Activated CD8-positive, alpha-beta T cell treated with anti-CD3 and anti-CD28 coated beads for 36 hours (primary cell): ENCODE measurements at regions not wholly inside any gene's neighbourhood (a gene's known extent, or its start where the extent isn't known, plus 50 kb on each side); places are given as distances from the start of the nearest gene placed in this dataset.

Source experiments
- ATAC-seq: fragments of 200-7000 bp; cut with Tn5 transposase; one replicate; pipeline ENCODE4 v1.10.0; 2021; ENCODE audit warnings: mild to moderate bottlenecking, moderate library complexity
- CTCF ChIA-PET: fragments of 350-600 bp; sonication (Branson Sonifier 250); formaldehyde crosslinking; loops from one replicate; lab custom pipeline; 2021; ENCODE audit warnings: antibody characterized with exemption; lab: Charles Lee
- POLR2A ChIA-PET: fragments of 350-600 bp; sonication (Branson Sonifier 250); formaldehyde crosslinking; loops from one replicate; lab custom pipeline; 2021; ENCODE audit warnings: antibody characterized with exemption; lab: Charles Lee
- DNase-seq: peaks from one replicate; pipeline ENCODE4 v3.0.0-alpha.2; 2020
- H3K27ac Mint-ChIP-seq: one replicate; pipeline ENCODE4 v1.8.0; 2021; ENCODE audit warnings: mild to moderate bottlenecking, mixed read lengths
- H3K27me3 Mint-ChIP-seq: one replicate; pipeline ENCODE4 v1.8.0; 2021; ENCODE audit warnings: mixed read lengths
- H3K36me3 Mint-ChIP-seq: one replicate; pipeline ENCODE4 v1.8.0; 2021; ENCODE audit warnings: low read depth, mixed read lengths
- H3K4me1 Mint-ChIP-seq: one replicate; pipeline ENCODE4 v1.8.0; 2021; ENCODE audit warnings: low read depth, mixed read lengths
- H3K4me3 Mint-ChIP-seq: one replicate; pipeline ENCODE4 v1.8.0; 2021; ENCODE audit warnings: mild to moderate bottlenecking, moderate library complexity, mixed read lengths
- H3K9me3 Mint-ChIP-seq: one replicate; pipeline ENCODE4 v1.8.0; 2021; ENCODE audit warnings: mixed read lengths
- intact Hi-C: fragments of 100-400 bp; cut with micrococcal nuclease; formaldehyde crosslinking; loops from one replicate; pipeline ENCODE4 v1.10.0; 2022
- TF ChIP-seq, protein P1 (sequence below): fragments of 200-600 bp; IDR thresholded peaks from one replicate; pipeline ENCODE4 v1.8.0; 2022; ENCODE audit warnings: antibody characterized with exemption, mild to moderate bottlenecking

DNA sequence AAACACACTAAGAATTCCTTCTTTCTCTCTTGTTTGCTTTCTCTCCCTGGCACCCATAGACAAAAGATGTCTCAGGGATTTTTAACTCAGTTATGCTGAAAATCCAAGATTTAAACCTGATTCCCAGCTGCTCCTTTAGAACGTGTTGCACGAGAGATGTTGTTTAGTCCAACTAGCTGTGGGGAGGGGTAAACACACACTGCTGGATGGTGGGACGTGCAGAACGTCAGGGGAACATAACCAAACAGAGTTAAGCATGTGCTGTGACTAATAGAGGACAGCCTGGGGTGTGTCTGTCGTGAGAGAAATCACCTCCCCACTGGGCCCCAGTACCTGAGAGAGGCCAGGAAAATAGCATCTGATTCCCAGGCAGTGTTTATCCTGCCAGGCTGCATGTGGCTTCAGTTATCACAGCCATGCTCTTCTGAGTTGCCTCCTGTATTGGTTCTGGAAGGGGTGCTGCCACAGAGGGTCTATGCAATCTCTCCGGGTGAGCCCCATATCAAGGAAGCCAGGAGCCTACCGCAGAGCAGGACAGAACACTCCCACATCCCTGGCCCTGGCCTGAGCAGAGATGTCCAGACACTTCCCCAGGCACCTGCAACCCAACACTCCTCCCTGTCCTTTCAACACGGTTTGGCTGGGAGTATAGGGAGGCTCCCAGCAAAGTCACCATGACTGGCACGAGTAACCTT is 112.7 kb upstream of the EGLN3 start:
- CTCF ChIA-PET, result interaction anchor here (0.6 kb wide), 1 partner anchor 12 kb away, joined by 3 read pairs; no protein-coding TSS in a partner anchor
- H3K4me1 Mint-ChIP-seq, result peaks cover 11% of the 10 kb centered on the region
- POLR2A ChIA-PET, result no interaction called here
- no peak overlapping the region for H3K27ac Mint-ChIP-seq
- no peak for ATAC-seq
- peaks cover 23% of the 10 kb centered on the region for H3K27me3 Mint-ChIP-seq
- no peaks in the 10 kb centered on the region for H3K9me3 Mint-ChIP-seq
- intact Hi-C loops, result no loop called here
- H3K36me3 Mint-ChIP-seq, result no peaks in the 10 kb centered on the region
- TF ChIP-seq, protein P1, sequence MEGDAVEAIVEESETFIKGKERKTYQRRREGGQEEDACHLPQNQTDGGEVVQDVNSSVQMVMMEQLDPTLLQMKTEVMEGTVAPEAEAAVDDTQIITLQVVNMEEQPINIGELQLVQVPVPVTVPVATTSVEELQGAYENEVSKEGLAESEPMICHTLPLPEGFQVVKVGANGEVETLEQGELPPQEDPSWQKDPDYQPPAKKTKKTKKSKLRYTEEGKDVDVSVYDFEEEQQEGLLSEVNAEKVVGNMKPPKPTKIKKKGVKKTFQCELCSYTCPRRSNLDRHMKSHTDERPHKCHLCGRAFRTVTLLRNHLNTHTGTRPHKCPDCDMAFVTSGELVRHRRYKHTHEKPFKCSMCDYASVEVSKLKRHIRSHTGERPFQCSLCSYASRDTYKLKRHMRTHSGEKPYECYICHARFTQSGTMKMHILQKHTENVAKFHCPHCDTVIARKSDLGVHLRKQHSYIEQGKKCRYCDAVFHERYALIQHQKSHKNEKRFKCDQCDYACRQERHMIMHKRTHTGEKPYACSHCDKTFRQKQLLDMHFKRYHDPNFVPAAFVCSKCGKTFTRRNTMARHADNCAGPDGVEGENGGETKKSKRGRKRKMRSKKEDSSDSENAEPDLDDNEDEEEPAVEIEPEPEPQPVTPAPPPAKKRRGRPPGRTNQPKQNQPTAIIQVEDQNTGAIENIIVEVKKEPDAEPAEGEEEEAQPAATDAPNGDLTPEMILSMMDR, result no peak
- no peak overlapping the region for H3K4me3 Mint-ChIP-seq
- DNase-seq, result no peak

GRCh38 chr14:34063042-34063441 is 112.2 kb upstream of the EGLN3 start:
- Mint-ChIP-seq H3K27ac (no peak overlapping the region), H3K9me3 (no peaks in the 10 kb centered on the region), H3K36me3 (no peaks in the 10 kb centered on the region), H3K4me1 (peaks cover 11% of the 10 kb centered on the region), H3K4me3 (no peak overlapping the region), H3K27me3 (peaks cover 21% of the 10 kb centered on the region)
- CTCF ChIA-PET, result interaction anchor here (0.6 kb wide), 1 partner anchor 13 kb away, joined by 3 read pairs; no protein-coding TSS in a partner anchor
- no peak for DNase-seq
- intact Hi-C loops, result no loop called here
- no peak for ATAC-seq
- TF ChIP-seq, protein P1, result no peak
- POLR2A ChIA-PET, result no interaction called here

- Mint-ChIP-seq H3K27me3 (peaks cover 21% of the 10 kb centered on the region), H3K4me3 (no peak overlapping the region), H3K27ac (no peak overlapping the region), H3K4me1 (peaks cover 11% of the 10 kb centered on the region), H3K36me3 (no peaks in the 10 kb centered on the region), H3K9me3 (no peaks in the 10 kb centered on the region)
- ChIA-PET CTCF (no interaction called here), POLR2A (no interaction called here)
- no peak for DNase-seq
- TF ChIP-seq, protein P1, result no peak
- ATAC-seq, result no peak
- intact Hi-C loops, result no loop called here
Measured at GRCh38 chr14:34062353-34062973, 111.6 kb upstream of the EGLN3 start.

GRCh38 chr14:34060651-34060999 is 109.8 kb upstream of the EGLN3 start:
- no peaks in the 10 kb centered on the region for H3K36me3 Mint-ChIP-seq
- peaks cover 11% of the 10 kb centered on the region for H3K4me1 Mint-ChIP-seq
- no peak for DNase-seq
- ChIA-PET CTCF (interaction anchor here (0.9 to 1.8 kb wide), 3 partner anchors 33 to 268 kb away, joined by 3 to 7 read pairs (median 7); no protein-coding TSS in a partner anchor), POLR2A (interaction anchor here (1.0 to 3.4 kb wide), 2 partner anchors 17 to 217 kb away, joined by 4 to 12 read pairs; no protein-coding TSS in a partner anchor)
- no peaks in the 10 kb centered on the region for H3K9me3 Mint-ChIP-seq
- peak overlapping the region; percentile 83 for H3K27ac Mint-ChIP-seq
- no peak for ATAC-seq
- intact Hi-C loops, result no loop called here
- peak overlapping the region; percentile 78 for H3K4me3 Mint-ChIP-seq
- TF ChIP-seq, protein P1, result no peak
- H3K27me3 Mint-ChIP-seq, result peaks cover 21% of the 10 kb centered on the region
